GM21529 (cell line): ENCODE measurements at regions not wholly inside any gene's neighbourhood (a gene's known extent, or its start where the extent isn't known, plus 50 kb on each side); places are given as distances from the start of the nearest gene placed in this dataset.
"Not testable (repeated sequence)": the region's sequence is repeated elsewhere in the genome, so short reads cannot be mapped to it uniquely, and the experiment has no call there.

ENCODE experiments used
- ATAC-seq: cut with Tn5 transposase; IDR thresholded peaks from one replicate; pipeline ENCODE4 v1.9.1; 2021; ENCODE audit not compliant: unreplicated experiment

DNA sequence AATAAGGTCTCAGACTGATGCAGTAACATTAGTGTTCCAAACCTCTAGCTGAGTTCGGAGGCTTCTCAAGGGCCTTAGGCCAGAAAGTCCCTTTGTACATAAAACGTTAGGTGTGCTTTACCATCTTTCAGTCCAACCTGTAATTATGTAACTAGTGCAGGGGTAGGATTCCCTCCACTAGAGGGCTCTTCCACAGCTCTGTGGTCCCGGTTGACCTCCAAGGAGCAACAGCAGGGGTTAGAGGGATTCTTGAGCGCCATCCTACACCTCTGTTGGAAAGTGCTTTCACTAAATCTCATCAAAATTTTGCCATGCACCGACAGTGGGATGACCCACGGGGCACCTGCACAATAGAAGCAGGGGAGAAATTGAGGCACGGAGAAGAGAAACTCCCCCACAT, 155.8 kb upstream of the LRP1B start:
- peak; percentile 73 for ATAC-seq

- ATAC-seq = no peak
These were observed 154.7 kb upstream of the LRP1B start for GRCh38 chr2:142285480-142285879.

- ATAC-seq = not testable (repeated sequence)
These were observed 153.5 kb upstream of the LRP1B start for GRCh38 chr2:142284336-142284735.

DNA sequence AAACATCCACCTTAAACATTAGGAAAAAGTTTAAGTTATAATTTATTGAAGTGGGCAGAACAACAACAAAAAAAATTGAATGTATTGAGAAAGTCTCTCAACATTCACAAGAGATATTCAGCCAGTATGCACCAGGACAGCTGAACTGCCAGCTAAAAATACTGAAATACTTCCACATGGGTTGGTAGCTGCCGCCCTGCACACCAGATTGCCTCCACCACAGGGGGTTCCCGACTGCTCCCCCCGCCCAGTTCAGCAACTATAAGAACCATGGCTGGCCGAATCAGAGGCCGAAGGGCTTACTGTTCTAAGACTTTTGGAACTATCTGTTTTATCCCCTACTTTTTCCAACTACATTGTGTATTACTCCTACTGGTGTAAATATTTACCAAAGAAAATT, 150.0 kb upstream of the LRP1B start:
- ATAC-seq = no peak

DNA sequence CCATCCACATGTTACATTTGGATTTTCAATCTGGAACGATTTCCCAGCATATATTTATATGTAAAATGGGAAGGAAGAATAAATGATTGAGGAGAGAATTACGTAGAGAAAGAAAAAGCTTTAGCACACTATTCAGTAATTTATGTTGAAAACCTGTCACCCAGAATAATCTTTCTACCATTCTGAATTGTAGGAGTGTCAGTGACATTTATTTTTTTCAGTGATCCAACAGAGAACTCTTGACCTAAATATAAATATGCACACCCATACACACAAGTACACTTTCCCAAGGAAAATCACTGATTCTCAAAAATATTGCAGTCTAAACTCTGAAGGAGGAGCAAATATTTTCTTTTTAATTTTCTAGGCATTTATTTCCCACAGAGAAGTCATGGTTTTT, 140.2 kb upstream of the LRP1B start:
- ATAC-seq = no peak

DNA sequence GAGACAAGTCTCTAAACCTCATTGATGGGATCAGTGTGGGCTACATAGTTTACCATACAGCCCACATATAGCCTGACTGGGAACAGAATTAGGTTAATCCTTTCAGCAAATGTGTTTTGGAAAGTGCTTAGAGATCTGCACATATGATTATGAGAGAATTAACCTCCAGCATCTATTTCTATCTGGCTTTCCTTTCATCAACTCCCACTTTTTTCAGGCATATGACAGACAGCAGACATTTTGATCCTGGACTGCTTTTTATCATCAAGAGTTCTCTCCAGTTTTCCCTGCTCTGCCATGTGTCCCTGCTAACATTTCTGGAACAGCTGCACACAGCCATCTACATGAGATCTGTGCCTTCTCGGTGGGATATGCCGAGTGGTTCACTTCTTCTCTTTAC, 139.5 kb upstream of the LRP1B start:
- no peak for ATAC-seq

GRCh38 chr2:142259356-142259755, 128.5 kb upstream of the LRP1B start:
- no peak for ATAC-seq

DNA sequence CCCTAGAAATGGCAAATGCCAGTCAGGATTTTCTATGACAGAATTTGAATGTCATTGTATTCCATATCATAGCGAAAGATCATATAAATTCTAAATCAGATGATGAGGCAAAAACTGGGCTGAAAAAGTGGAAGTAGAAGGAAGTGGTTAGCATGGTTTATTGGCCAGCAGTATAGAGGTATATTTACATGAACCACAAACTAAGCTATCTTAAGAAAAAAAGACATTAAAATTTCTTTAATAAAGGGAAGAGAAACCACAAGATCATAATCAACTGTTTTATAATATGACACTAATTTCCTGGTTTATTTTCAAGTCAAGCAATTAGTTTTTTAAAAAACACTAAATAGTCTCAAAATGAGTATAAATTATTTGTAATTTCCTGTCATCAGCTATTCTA, 123.2 kb upstream of the LRP1B start:
- ATAC-seq = no peak

DNA sequence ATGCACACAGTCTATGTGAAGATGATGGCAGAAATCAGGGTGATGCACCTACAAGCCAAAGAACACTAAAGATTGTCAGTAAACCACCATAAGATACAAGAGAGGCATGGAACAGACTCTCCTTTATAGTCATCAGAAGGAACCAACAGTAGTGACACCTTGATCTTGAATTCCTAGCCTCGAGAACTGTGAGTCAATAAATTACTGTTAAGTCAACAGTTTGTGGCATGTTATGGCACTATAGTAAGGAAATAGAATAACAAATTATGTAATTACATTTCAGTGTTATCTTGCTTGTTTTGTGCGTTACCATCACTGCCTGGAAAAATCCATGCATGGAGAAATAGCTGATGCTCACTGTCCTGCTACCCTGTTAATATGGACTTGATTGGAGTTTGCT, 110.2 kb upstream of the LRP1B start:
- ATAC-seq = no peak

DNA sequence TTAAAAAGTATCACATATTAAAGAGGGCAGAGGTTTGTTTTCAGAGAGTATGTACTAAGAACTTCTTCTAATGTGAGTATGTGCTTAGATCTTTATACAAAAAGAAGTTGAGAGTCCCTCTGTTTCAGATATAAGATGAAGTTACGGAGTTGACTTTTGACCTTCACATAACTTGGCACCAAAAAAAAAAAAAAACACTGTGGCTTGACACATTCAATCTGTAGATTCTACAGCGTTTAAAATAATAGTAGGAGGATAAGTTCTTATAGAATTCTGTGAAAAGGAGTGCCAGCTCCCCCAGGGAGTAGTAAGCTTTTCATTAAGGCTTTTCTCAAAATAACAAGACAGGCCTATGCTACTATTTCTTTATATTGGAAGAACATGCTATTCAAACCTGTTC, 105.4 kb upstream of the LRP1B start:
- ATAC-seq = no peak

GRCh38 chr2:142234741-142235140, 103.9 kb upstream of the LRP1B start:
- no peak for ATAC-seq

DNA sequence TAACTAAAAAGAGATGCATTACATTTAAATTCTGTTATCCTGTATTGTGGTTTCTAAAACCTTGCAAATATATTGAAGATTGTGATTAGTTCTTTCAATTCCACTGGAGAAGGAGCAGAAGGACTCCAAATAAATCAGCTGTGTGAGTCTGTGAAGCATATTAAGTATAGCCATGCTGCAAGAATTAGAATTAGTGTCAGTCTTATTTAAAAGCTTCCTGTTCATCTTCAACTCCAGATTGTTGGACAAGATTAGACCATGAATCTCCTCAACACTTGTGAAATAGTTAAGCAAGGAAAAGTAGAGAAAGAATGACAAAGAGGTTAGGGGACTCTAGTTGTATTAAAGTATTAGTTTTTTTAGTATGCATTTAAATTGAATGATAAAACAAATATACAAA, 92.5 kb upstream of the LRP1B start:
- ATAC-seq = no peak

DNA sequence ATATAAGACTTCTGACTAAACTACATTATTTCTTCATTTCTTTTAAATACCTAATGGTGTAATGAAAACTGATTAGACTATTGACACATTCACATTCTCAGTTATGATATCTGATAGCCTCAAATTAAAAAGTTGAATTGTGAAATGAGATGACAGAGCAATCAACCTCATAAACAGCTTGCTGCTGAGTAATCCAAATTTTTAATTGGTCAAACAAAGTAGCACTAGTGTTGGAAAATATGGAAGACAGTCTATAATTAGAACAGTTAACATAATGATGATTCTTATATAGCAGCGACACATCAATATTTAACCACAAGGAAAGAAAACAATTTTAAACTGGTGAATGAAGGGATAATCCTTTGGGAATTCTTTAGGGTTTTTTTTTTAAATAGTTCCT, 91.9 kb upstream of the LRP1B start:
- ATAC-seq = no peak

GRCh38 chr2:142220901-142221300, 90.1 kb upstream of the LRP1B start:
- ATAC-seq = no peak

GRCh38 chr2:142220239-142220638, 89.4 kb upstream of the LRP1B start:
- no peak for ATAC-seq

DNA sequence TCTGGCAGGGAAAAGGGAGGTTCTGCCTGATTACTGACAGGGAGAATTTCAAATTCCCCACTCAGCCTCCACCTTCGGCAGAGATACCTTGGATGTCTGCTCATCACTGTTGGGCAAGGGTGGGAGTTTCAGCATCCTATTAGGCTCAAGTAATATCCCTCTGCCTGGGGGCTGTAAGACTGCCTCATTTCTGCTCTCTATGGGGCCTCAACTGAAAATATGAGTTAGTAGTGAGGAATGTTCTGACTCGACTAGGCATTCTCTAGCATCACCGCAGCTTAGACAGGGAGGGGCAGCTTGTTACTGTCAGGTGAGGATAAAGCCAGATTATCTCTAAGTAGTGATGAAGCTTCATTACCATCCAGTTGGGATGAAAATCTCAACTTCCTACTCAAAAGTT, 87.7 kb upstream of the LRP1B start:
- ATAC-seq = no peak

DNA sequence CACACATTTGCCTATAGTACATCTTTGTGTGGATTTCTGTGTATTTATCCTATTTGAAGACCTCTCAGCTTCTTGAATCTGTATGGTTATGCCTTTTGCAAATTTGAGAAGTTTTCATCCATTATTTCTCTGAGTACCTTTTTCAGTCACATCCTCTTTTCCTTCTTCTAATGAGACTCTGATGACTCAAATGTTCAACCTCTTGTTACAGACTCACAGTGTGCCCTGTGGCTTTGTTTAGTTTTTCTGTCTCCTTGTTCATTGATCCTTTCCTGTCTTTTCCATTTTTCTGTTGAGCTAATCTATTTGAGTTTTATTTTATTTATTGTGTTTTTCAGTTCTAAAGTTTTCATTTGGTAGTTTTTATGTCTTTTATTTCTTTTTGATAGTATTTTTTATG, 87.0 kb upstream of the LRP1B start:
- ATAC-seq = no peak

- no peak for ATAC-seq
These were observed 69.2 kb upstream of the LRP1B start for GRCh38 chr2:142200062-142200461.

GRCh38 chr2:142199073-142199472, 68.3 kb upstream of the LRP1B start:
- ATAC-seq = no peak

GRCh38 chr2:142190805-142191204, 60.0 kb upstream of the LRP1B start:
- ATAC-seq = no peak

- no peak for ATAC-seq
These were observed 58.7 kb upstream of the LRP1B start for GRCh38 chr2:142189501-142189900.

- no peak for ATAC-seq
These were observed 57.7 kb upstream of the LRP1B start for GRCh38 chr2:142188562-142188961.

- ATAC-seq = no peak
These were observed 50.2 kb upstream of the LRP1B start for GRCh38 chr2:142180820-142181533.
